GM18502 (cell line): ENCODE measurements at regions not wholly inside any gene's neighbourhood (a gene's known extent, or its start where the extent isn't known, plus 50 kb on each side); places are given as distances from the start of the nearest gene placed in this dataset.

Source experiments
- ATAC-seq: cut with Tn5 transposase; IDR thresholded peaks from one replicate; pipeline ENCODE4 v1.9.1; 2021; ENCODE audit warnings: mild to moderate bottlenecking; ENCODE audit not compliant: unreplicated experiment, poor library complexity

DNA sequence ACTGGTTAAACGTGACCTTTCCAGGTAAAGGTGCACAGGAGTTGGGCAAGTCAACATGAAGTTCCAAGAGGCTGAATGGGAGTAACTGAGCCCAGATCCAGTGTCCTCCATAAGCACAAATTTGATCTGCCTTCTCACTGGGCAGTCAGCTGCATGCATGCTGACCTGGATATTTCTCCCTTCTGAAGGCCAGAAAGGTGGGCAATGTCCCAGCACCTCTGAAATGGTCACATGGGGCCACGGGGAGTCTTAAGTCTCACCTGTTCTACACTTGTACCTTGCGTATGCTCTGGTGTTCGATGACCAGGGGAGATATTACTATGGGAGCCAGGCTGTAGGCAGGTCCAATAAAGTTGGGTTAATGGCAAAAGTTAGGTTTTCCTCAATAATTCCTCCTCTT lies 240.2 kb downstream of the SIPA1L2 start:
- no peak for ATAC-seq

DNA sequence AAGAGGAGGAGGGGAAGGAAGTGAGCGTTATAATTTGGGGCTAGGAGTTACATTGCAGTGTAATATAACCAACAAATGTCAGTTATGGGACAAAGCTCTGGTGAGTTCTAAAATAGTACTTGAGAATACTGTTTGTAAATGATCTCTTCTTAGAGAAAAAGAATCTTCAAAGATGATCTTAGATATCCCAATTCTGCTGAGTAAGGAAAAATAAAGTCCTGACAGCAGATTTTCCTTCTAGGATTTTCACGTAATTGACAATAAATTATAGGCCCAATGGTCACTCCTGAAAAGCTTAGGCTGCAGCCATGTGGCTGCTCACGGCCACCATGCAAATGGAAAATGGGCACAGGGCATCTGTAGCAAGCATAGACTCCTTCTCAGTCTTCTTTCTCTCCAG lies 241.6 kb downstream of the SIPA1L2 start:
- no peak for ATAC-seq

DNA sequence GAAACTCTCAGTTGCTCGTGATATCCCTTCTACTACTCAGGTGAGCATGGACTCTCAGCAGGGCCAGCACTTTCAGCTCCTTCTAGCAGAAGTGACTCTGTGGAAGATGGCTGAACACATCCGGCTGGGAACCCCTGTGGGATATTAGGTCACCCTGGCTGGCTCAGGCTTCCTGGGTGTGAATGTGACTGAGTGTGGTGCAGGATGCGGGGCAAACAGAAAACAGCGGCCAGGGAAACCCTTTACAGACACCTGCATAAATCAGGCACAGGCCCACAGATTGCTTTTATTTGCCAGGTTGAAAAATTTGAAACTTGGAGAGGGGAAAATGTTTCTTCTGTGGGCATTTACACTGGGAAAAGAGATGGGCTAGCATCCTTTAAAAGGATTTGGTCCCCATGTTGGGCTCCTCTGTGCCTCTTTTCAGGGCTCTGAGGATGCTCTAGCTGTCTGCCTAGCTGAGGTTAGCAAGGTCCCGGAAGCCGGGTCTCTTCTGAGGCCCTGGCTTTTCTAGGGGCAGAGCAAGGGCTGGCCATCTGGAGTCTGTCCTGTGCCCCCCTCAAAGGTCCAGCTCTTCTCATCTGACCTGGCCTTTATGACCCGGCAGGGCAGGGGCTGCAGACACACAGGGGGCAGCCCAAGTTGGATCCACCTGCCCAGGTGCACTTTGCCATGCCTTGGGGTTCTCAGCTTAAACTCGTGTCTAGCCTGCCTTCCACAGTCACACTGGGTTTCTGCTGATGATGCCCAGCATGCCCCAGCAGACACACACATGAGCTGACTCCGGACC lies 243.0 kb downstream of the SIPA1L2 start:
- no peak for ATAC-seq

DNA sequence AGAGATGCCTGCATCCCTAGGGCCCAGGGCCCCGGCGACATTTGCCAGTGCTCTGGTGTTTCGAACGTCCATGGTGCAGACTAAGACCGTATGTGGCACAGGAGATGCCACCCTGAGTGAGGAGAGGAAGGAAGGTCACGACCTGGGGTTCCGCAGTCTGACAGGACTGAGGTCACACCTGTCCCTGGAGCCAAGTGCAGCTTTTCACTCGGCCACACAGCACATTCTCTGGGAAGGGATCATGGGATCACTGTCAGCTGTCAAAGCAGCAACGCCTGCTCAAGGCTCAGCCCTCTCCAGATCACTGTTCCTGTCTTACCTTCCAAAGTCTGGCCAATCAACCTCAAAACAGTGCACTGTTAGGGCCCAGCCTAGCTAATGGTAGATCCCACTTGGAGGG lies 243.6 kb downstream of the SIPA1L2 start:
- no peak for ATAC-seq

DNA sequence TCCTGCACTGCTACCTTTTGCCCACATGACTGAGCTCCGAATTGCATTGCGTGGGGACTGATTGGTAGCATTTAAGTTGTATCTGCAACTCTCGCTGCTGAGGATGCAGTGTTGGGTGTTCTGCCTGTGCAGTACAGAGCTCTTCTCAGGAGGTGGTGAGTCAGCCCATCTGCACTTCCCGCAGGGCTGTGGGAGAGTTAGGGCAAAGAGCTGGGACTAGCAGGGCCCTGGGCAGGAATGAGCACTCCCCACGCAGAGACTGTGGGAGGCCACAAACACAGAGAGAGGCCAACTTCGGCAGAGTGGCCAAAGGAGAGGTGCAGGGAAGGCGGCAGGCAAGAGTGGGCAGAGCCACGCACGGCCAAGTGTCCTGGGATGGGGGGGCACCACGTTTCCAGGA lies 244.7 kb downstream of the SIPA1L2 start:
- ATAC-seq: no peak

DNA sequence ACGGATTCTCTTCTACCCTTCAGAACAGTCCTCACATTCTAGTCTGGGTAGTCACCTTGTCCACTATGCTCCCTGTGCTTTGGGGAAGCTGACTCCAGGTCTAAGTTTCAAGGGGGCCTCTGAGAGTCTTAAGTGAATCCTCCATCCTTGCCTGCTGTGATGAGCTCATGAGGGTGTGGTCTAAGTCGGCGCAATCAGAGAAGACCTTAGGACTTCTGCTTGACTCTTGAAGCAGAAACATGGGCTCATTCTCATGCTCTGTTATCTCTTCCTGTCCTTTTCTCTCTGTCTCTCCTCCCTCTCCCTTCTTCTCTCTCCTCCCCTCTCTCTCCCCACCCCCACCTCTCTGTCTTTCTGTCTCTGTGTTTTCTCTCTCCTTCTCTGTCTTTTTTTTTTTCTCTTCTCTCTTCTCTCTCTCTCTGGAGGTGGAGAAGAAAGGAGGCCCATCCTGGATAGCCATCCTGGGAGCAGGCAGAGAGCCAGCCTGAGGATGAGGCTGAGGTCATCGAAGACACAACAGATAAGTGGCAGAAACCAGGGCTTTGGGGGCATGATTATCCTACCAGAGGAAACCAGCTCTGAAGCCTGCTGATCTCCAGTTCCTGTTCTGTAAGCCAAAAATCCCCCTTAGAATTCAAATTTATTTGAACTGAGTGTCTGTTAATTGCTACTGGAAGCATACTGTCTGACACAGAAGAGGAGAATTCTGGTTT lies 245.6 kb downstream of the SIPA1L2 start:
- ATAC-seq: no peak

DNA sequence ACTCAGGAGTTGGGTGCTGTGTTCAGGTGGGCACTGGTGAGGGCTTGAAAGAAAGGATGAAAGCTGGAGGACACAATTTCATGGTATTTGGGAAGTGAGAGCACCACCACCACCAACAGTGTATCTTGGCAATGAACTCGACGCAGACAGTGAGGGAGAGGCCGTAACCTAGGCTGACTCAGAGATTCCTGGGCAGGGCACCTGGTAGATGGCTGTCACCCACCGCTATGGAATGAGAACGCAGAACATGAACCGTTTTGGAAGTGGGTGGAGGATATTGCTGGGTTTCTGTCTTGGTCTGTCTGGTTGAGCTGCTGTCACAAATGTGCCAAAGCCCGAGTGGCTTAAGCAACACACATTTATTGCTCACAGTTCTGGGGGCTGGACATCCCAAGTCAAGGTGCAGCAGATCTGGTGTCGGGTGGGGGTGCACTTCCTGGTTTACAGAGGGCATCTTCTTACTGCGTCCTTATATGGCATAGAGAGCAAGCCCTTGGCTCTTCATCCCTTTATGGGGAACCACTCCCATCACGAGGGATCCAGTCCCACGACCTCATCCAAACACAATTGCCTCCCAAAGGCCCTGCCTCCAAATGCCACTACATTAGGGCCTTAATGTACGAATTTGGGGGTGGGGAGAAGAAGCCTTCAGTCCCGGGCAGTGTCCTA lies 246.3 kb downstream of the SIPA1L2 start:
- ATAC-seq: no peak

DNA sequence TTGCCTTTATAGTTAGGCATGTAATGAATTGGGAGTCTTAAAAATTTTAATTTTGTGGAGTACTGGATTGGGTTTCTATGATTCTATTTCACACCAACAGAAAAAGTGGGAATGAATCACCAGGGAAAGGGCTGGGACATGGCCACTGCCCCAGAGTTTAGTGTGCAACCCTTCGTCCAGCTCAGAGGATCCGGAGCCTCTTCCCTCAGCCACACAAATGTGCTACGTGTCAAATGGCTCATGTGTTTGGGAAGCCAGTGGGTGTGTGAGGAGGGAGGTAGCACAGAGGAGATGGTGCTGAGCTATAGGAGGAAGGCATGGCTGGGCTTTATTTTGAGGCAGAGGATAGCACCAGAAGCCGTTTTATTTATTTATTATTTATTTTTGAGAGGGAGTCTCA lies 247.3 kb downstream of the SIPA1L2 start:
- no peak for ATAC-seq

DNA sequence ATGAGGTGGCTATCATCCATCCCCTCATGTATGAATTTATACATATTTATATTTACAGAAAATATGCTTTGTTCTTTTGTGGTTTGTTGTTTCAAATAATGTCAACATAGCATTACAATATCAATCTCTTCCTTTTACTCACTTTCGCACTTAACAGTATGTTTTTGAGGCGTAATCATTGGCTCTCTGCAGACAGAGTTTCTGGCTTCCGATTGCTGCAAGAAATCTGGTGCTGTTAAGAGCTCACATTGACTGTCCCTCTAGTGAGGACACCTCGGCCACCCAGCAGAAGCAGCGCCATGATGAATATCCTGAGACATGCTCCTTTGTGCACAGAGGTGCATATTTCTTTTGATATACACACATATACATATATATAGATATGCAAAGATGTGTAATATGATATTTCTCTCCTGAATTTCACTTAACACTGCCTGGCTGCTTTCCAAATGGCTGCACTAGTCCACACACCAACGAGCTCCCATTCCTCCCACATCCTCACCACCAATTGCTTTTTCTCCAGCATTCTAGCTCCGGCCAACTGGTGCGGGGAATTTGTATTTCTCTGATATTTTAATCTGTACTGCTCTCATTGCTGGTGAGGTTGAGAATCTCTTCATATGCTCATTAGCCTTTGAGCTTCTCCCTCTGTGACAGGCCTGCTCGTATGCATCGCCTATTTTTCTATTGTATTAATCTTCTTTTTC lies 248.4 kb downstream of the SIPA1L2 start:
- no peak for ATAC-seq

DNA sequence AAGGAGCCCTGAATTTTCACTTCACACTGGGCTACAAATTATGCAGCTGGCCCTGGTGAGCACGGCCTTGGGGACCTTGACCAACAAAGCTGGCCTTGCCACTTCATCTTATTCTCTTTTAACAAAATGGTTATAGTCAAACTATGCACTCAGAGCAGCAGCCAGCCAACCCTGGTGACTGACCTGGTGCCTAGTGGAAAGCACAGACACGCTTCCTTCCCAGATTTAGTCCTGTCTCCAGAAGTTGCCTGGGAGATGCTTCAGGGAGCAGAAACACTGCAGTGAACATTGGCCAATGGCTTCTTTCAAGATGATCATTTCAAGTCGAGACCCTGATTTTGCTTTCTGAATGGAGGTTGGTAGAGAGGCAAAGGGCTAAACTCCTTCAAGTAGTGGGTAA lies 249.3 kb downstream of the SIPA1L2 start:
- no peak for ATAC-seq

DNA sequence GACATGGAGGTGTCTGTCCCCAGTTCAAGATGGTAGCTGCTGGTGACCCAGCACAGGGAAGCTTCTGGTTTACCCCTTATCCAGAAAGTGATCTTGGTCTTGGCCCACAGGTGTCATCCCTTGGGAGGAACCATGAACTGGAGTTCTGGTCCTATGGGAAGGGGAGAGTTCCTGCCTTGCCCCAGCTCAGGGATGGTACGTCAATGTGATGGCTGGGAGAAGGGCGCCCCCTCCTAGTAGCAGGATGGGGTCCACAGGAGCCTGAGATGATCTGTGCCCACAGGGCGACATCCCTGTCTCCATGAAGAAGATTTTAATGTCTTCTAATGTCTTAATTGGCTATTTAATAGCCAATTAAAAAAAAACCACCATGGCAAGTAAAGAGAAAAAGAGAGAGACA lies 249.8 kb downstream of the SIPA1L2 start:
- ATAC-seq: no peak

DNA sequence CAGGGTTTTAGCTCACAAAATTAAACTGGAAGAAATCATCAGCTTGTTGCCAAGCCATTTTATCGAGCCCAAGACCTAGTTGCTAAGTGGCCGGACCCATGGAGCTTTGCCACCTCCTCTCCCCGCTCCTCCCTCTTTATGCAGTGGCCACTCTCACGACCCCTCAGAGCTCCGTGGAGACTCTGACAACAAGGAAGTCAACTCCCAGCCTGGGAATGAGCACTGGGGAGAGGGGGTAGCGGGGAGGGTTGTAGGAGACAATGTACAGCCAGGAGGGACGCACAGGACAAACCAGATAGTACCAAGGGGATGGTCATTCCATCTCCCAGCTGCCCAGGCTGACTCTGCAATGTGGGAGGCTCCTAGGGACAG lies 250.9 kb downstream of the SIPA1L2 start:
- ATAC-seq: no peak

DNA sequence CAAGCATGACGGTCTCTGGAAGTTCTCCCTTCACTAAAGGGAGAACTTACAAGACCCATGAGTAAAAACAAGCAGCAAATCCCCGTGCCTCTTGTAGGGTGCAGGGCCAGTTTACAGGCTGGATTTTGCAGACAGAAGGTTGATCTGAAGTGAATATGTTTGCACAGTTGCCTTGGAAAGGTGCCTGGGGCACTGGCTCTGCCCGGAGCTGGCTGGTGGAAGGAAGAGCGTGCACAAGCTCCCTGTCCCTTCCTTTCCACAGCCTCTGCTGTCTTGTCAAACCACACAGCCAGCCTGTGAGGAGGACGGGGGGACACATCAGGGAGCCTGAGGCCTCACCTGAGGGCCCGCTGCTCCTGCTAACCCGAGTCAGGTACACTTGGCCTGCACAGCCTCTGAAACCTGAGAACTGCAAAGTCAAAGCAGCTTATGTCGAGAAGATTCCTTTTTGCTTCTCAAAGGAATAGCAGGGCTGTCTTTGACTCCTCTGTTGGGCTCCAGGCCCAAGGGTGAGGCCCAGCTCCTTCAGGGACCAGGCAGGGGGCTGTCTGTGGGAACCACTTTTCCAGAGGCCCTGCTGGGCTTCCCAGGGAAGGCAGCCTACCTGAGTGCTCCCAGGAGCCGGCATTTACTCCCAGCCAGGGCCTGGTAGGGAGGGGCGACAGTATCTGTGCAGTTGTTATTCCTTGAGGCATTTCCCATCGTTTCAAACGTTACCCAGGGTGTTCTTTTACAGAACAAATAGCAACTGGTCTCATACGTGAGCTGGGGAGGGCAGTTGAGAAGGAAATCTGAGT lies 251.5 kb downstream of the SIPA1L2 start:
- no peak for ATAC-seq

DNA sequence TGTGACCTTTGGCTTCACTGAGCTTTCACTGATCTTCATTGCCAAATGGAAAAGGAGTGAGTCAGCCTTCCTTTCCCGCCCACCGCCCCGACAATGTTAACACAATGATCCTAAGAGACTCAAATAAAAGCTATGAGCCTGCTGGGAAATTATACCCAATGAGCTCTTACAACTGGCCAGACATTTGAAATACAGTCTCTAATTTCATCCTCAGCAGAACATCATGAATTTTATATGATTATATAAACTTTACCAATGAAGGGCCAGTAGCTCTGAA lies 252.5 kb downstream of the SIPA1L2 start:
- ATAC-seq: no peak

DNA sequence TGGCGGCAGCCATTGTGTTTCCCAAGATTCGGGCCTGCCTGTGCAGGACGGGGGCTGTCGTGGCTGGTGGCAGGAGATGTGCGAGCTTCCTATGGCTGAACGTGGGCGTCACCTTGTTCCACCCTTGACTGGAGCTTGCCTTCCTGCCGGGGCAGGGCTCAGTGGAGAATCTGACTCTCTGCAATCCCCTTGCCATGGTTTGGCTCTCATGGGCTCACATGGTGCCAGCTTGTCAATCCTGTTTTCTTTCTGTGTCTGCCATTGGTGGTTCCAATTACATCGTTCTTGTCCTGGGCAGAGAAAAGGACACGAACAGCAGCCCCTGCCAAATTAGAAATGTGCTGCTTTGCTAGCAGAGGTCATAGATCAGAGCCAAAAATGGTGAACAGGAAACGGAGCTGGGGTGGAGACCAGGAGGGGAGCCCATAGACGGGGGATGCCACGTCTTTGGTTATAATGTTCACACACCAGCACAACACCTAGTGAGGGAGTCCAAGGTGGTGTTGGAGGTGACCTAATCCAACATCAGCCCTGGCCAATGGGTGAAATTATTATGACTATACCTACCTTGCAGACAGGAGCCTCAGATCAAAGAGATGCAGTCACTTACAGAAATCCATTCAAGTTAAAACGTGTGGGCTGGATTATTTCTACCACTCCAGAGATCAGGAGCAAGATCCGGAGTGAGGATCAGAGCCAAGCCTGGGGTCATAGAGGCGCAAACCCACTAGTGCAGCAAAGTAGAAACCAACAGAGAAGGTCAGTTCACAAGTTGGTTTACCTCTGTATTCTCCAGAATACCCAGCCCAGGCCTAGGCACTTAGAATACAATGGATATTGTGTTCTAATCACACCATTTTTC lies 253.1 kb downstream of the SIPA1L2 start:
- no peak for ATAC-seq

DNA sequence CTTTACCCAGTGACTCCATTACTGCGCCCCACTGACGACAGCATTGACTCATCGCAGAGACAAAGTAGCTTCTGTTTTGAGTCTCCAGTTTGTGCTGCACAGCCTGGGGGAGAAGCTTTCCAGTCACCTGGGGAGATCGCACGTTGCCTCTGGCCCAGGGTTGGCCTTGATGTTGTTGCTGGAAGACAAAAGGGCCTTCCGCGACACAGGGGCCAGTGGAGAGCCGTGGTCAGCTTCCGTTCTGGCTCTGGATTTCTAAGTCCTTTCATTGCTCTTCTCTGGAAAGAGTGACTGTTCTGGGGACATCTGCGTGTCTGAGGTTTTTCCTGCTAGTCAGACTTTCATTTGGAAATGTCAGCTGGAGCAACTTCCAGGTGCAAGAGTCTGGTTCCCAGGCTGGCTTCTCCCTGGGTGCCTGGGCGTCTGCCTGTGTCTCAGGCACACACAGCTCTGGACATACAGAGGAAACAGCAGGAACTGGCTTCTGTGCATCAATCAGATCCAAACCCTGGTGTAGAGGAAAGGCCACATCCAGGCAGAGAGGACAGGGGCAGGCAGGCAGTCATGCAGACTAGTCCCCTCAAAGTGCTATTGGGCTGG lies 257.0 kb downstream of the SIPA1L2 start:
- ATAC-seq: no peak

DNA sequence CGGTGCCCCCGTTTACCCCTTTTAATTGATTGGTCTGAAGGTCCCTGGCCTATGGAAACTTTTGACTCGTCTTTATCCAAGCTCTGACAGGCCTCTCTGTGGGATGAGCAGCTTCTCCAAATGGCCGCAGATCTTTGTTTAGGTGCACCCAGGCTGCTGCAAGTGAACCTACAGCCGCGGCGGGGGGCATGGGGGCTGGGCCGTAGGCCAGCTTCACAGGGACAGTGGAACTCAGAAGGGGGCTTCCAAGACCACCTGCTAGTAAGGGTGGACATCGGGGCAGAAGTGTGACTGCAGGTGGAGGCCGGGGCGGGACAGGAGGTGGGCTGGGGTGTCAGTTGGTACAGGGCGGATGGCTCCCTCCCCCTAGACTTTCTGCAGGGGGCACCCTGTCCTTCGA lies 257.5 kb downstream of the SIPA1L2 start:
- no peak for ATAC-seq

DNA sequence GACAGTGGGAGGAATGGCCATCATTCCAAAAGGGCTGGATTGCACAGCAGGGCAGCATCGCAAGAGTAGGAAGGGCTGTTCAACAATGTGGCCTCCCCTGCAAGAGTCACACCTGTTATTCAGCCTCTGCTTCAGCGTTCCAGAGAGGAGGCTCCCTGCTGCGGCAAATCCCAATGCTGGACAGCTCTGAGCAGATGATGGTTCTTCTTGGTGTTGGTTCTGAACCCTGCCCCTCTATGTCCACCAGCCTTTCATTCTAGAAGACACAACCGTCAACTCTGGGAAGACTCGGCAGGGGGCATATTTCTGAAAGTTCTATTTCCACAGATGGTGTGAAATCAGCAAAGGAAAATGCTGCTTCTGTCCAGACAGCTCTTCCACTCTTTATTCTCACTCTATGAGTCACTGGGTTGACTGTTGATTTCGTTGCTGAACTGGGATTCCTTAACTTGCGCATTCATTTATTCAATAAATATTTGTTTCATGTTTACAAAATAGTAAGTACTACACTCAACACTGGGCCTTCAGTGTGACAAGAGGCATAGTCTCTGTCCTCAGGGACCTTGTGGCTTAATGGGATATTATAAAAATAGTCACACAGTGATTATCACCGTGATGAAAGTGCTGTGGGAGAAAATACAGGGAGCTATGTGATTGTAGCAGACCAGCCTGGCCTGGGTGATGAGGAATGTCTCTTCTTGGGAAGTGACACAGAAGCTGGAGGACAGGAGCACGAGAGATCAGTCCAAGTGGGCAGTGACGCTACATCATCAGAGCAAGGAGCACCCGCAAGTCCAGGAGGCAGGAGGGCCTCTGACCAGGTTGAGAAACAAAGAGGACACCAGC lies 260.3 kb downstream of the SIPA1L2 start:
- no peak for ATAC-seq
